HCT116 (cell line): ENCODE measurements at regions not wholly inside any gene's neighbourhood (a gene's known extent, or its start where the extent isn't known, plus 50 kb on each side); places are given as distances from the start of the nearest gene placed in this dataset.

ENCODE experiments used
- ATAC-seq: fragments of 200-7000 bp; cut with Tn5 transposase; 2 replicates; pipeline ENCODE4 v1.9.1; 2020; ENCODE audit warnings: mild to moderate bottlenecking, moderate library complexity
- BruUV-seq: library from RNA; stranded (reverse); fragments of 400-500 nt; replicated peaks from 2 replicates; lab custom pipeline; 2021; lab: Mats Ljungman, UMichigan
- CTCF ChIA-PET: fragments of 300-600 bp; sonication (Branson Sonifier 250); formaldehyde crosslinking; loops from one replicate; lab custom pipeline; 2021; ENCODE audit warnings: antibody characterized with exemption; lab: Charles Lee
- POLR2A ChIA-PET: fragments of 300-600, 350-600 bp; sonication (Branson Sonifier 250); formaldehyde crosslinking; loops from one replicate; lab custom pipeline; 2021; ENCODE audit warnings: antibody characterized with exemption; lab: Charles Lee
- RAD21 ChIA-PET, 2 experiments: fragments of 300-600 bp; sonication (Branson Sonifier 250); formaldehyde crosslinking; loops; one replicate each; lab custom pipeline; 2023; ENCODE audit warnings: low total read pairs in 2 of 2; ENCODE audit not compliant: uncharacterized antibody in 2 of 2, unreplicated experiment in 2 of 2, low non-redundant PET in 1 of 2; lab: Charles Lee
- DNase-seq: peaks from one replicate; pipeline ENCODE4 v3.0.0-alpha.2; 2010; ENCODE audit warnings: low read depth, low spot score
- H2AFZ ChIP-seq: fragments of 200-600 bp; shearing (Covaris generic), sonication (generic); 2 replicates; pipeline ENCODE4 v1.6.1; 2017; ENCODE audit warnings: low read depth, mixed run types, mixed read lengths, antibody characterized with exemption, low read length; ENCODE audit not compliant: poor library complexity, severe bottlenecking
- H3K27ac ChIP-seq: 2 replicates; pipeline ENCODE4 v1.5.1; 2012; ENCODE audit warnings: low read depth, low read length
- H3K27me3 ChIP-seq: fragments of 200-600 bp; sonication (generic); 2 replicates; pipeline ENCODE4 v1.6.1; 2016; ENCODE audit warnings: mixed run types, low read length, mixed read lengths; ENCODE audit not compliant: insufficient read depth
- H3K36me3 ChIP-seq, 2 experiments: fragments of 200-500 bp in 1 of 2; fragments of 200-600 bp in 1 of 2; sonication (Bioruptor generic) in 1 of 2; sonication (generic) in 1 of 2; 2 replicates each; pipeline versions ENCODE4 v1.5.1 to v1.6.1; 2014 to 2016; ENCODE audit warnings: low read length in 2 of 2, inconsistent platforms in 1 of 2, mixed read lengths in 1 of 2, mixed run types in 1 of 2; ENCODE audit not compliant: insufficient read depth in 2 of 2, control insufficient read depth in 1 of 2
- H3K4me1 ChIP-seq, 2 experiments: fragments of 200-600 bp in 1 of 2; sonication (generic) in 1 of 2; 2 replicates each; pipeline versions ENCODE4 v1.5.1 to v1.6.1; 2012 to 2017; ENCODE audit warnings: low read length in 2 of 2, inconsistent platforms in 1 of 2, mild to moderate bottlenecking in 1 of 2, mixed read lengths in 1 of 2, mixed run types in 1 of 2, moderate library complexity in 1 of 2; ENCODE audit not compliant: insufficient read depth in 2 of 2, control insufficient read depth in 1 of 2
- H3K4me2 ChIP-seq: fragments of 200-600 bp; sonication (generic); 2 replicates; pipeline ENCODE4 v1.6.1; 2017; ENCODE audit warnings: mixed run types, low read length, mixed read lengths
- H3K4me3 ChIP-seq, 2 experiments: fragments of 200-600 bp in 1 of 2; sonication (generic) in 1 of 2; replicated peaks in 1 of 2; 2 replicates each; pipeline ENCODE4 v1.5.1; 2011 to 2016; ENCODE audit warnings: low read length in 2 of 2, control low read depth in 1 of 2, low read depth in 1 of 2, mild to moderate bottlenecking in 1 of 2, mixed read lengths in 1 of 2, mixed run types in 1 of 2
- H3K79me2 ChIP-seq: fragments of 200-600 bp; sonication (generic); 2 replicates; pipeline ENCODE4 v1.6.1; 2017; ENCODE audit warnings: mild to moderate bottlenecking, mixed run types, low read length, moderate library complexity, mixed read lengths; ENCODE audit not compliant: insufficient read depth
- H3K9ac ChIP-seq: fragments of 200-600 bp; sonication (generic); 2 replicates; pipeline ENCODE4 v1.6.1; 2016; ENCODE audit warnings: low read length, mixed read lengths
- H3K9me2 ChIP-seq: fragments of 200-600 bp; sonication (generic), shearing (Covaris generic); 2 replicates; pipeline ENCODE4 v1.6.1; 2017; ENCODE audit warnings: mixed run types, mild to moderate bottlenecking, moderate library complexity; ENCODE audit not compliant: insufficient read depth
- H3K9me3 ChIP-seq, 2 experiments: fragments of 200-500 bp in 1 of 2; fragments of 200-600 bp in 1 of 2; sonication (Bioruptor generic) in 1 of 2; sonication (generic) in 1 of 2; 2 replicates each; pipeline ENCODE4 v1.6.1; 2014 to 2017; ENCODE audit warnings: low read length in 2 of 2, mixed read lengths in 2 of 2, inconsistent platforms in 1 of 2, low read depth in 1 of 2, mild to moderate bottlenecking in 1 of 2, mixed run types in 1 of 2, moderate library complexity in 1 of 2; ENCODE audit not compliant: control insufficient read depth in 1 of 2, insufficient read depth in 1 of 2
- H4K20me1 ChIP-seq: fragments of 200-600 bp; sonication (generic), shearing (Covaris generic); 2 replicates; pipeline ENCODE4 v1.6.1; 2017; ENCODE audit warnings: mixed run types, mild to moderate bottlenecking, moderate library complexity; ENCODE audit not compliant: insufficient read depth
- ATF3 ChIP-seq: IDR thresholded peaks from 2 replicates; pipeline ENCODE4 v1.6.1; 2012
- CBX3 ChIP-seq: IDR thresholded peaks from 2 replicates; pipeline ENCODE4 v1.6.1; 2012; ENCODE audit warnings: low read depth
- CEBPB ChIP-seq: IDR thresholded peaks from 2 replicates; pipeline ENCODE4 v1.6.1; 2012; ENCODE audit warnings: low read depth
- CTCF ChIP-seq, 3 experiments: fragments of 200-600 bp in 1 of 3; sonication (generic) in 1 of 3; IDR thresholded peaks in 2 of 3; conservative IDR thresholded peaks in 1 of 3; 2 replicates each; pipeline ENCODE4 v1.5.1; 2012 to 2017; ENCODE audit warnings: low read depth in 2 of 3, low read length in 2 of 3, antibody characterized with exemption in 1 of 3, borderline replicate concordance in 1 of 3, control low read depth in 1 of 3, mild to moderate bottlenecking in 1 of 3, mixed read lengths in 1 of 3, mixed run types in 1 of 3, moderate library complexity in 1 of 3; ENCODE audit not compliant: insufficient read depth in 1 of 3
- EGR1 ChIP-seq: IDR thresholded peaks from 2 replicates; pipeline ENCODE4 v1.6.1; 2012; ENCODE audit warnings: low read depth
- ELF1 ChIP-seq: IDR thresholded peaks from 2 replicates; pipeline ENCODE4 v1.6.1; 2012; ENCODE audit warnings: low read depth, borderline replicate concordance
- EZH2 ChIP-seq: fragments of 200-600 bp; sonication (generic); IDR thresholded peaks from 2 replicates; pipeline ENCODE4 v1.6.1; 2017; ENCODE audit warnings: antibody characterized with exemption, mixed run types
- EZH2phosphoT487 ChIP-seq: fragments of 200-600 bp; IDR thresholded peaks from 2 replicates; pipeline ENCODE4 v1.6.1; 2018; ENCODE audit warnings: antibody characterized with exemption, borderline replicate concordance
- FOSL1 ChIP-seq: IDR thresholded peaks from 2 replicates; pipeline ENCODE4 v1.6.1; 2012; ENCODE audit warnings: low read depth
- JUND ChIP-seq: IDR thresholded peaks from 2 replicates; pipeline ENCODE4 v1.6.1; 2012
- MAX ChIP-seq: IDR thresholded peaks from 2 replicates; pipeline ENCODE4 v1.6.1; 2012
- RAD21 ChIP-seq: IDR thresholded peaks from 2 replicates; pipeline ENCODE4 v1.6.1; 2012; ENCODE audit warnings: low read depth, mild to moderate bottlenecking
- REST ChIP-seq: IDR thresholded peaks from 2 replicates; pipeline ENCODE4 v1.6.1; 2012; ENCODE audit warnings: low read depth
- SIN3A ChIP-seq: IDR thresholded peaks from 2 replicates; pipeline ENCODE4 v1.6.1; 2012; ENCODE audit warnings: low read depth
- SP1 ChIP-seq: IDR thresholded peaks from 2 replicates; pipeline ENCODE4 v1.6.1; 2012; ENCODE audit warnings: low read depth
- YY1 ChIP-seq: IDR thresholded peaks from 2 replicates; pipeline ENCODE4 v1.6.1; 2011; ENCODE audit warnings: low read length, low read depth, moderate library complexity, mild to moderate bottlenecking; ENCODE audit not compliant: insufficient replicate concordance; ENCODE audit errors: extremely low read depth
- ZBTB33 ChIP-seq: IDR thresholded peaks from 2 replicates; pipeline ENCODE4 v1.6.1; 2011; ENCODE audit warnings: mild to moderate bottlenecking, low read length, moderate library complexity; ENCODE audit not compliant: insufficient replicate concordance; ENCODE audit errors: extremely low read depth
- ZFX ChIP-seq: fragments of 450-650 bp; IDR thresholded peaks from 2 replicates; pipeline ENCODE4 v1.6.1; 2017
- ZNF274 ChIP-seq: fragments of 200-500 bp; sonication (Bioruptor generic); IDR thresholded peaks from 2 replicates; pipeline ENCODE4 v1.6.1; 2014; ENCODE audit warnings: mild to moderate bottlenecking, low read depth, low read length, inconsistent platforms
- intact Hi-C: fragments of 100-400 bp; cut with micrococcal nuclease; formaldehyde crosslinking; loops from 2 replicates; pipeline ENCODE4 v1.10.0; 2022

GRCh38 chr12:5247144-5247543 lies 184.8 kb upstream of the NTF3 start:
- ATAC-seq (no peak), DNase-seq (no peak)
- H3K9ac ChIP-seq, result no peak overlapping the region
- BruUV-seq, result no TSS peak
- H3K4me2 ChIP-seq, result no peak overlapping the region
- H3K9me2 ChIP-seq, result no peaks in the 10 kb centered on the region
- no peaks in the 10 kb centered on the region for H3K36me3 ChIP-seq
- RAD21 ChIA-PET, result no interaction called here
- H3K4me1 ChIP-seq, result no peaks in the 10 kb centered on the region
- H2AFZ ChIP-seq, result no peak overlapping the region
- intact Hi-C loops, result no loop called here
- H3K79me2 ChIP-seq, result no peaks in the 10 kb centered on the region
- no peak overlapping the region for H3K27ac ChIP-seq
- H3K27me3 ChIP-seq, result no peaks in the 10 kb centered on the region
- POLR2A ChIA-PET, result no interaction called here
- CTCF ChIA-PET, result no interaction called here
- no peak for TF ChIP-seq RAD21
- no peak for TF ChIP-seq ZBTB33
- no peak for TF ChIP-seq REST
- no peak for TF ChIP-seq FOSL1
- TF ChIP-seq YY1, result no peak
- no peak for TF ChIP-seq CTCF (IDR thresholded peaks at IDR 0.05 in 2 of 3, conservative IDR thresholded peaks at IDR 0.05 in 1 of 3; ENCODE audit: borderline replicate concordance in 1 of 3, insufficient read depth in 1 of 3, low read depth in 2 of 3, low read length in 2 of 3)
- TF ChIP-seq ZFX, result no peak
- TF ChIP-seq MAX, result no peak
- no peak for TF ChIP-seq EZH2
- TF ChIP-seq SIN3A, result no peak
- TF ChIP-seq CEBPB, result no peak
- no peak for TF ChIP-seq ATF3
- no peak for TF ChIP-seq SP1
- TF ChIP-seq JUND, result no peak
- no peak for TF ChIP-seq ZNF274
- TF ChIP-seq EGR1, result no peak
- no peak for TF ChIP-seq ELF1
- no peak for TF ChIP-seq EZH2phosphoT487
- no peak for TF ChIP-seq CBX3
- TF ChIP-seq, all 23 proteins: peak for 0
- no peaks in the 10 kb centered on the region for H4K20me1 ChIP-seq
- no peak overlapping the region for H3K4me3 ChIP-seq
- H3K9me3 ChIP-seq, result no peaks in the 10 kb centered on the region
